Prostate gland (tissue), 2 donors: ENCODE measurements at regions not wholly inside any gene's neighbourhood (a gene's known extent, or its start where the extent isn't known, plus 50 kb on each side); places are given as distances from the start of the nearest gene placed in this dataset.

Experiments used
- CTCF ChIP-seq, 4 experiments: fragments of 200-600 bp in 2 of 4; fragments of 450-650 bp in 2 of 4; sonication (generic) in 2 of 4; IDR thresholded peaks; 1 replicate in 3 of 4; 2 replicates in 1 of 4; pipeline ENCODE4 v1.5.1; 2016 to 2019; ENCODE audit warnings: antibody characterized with exemption in 4 of 4, mild to moderate bottlenecking in 2 of 4, moderate library complexity in 2 of 4
- POLR2AphosphoS5 ChIP-seq: sonication (generic); formaldehyde crosslinking; IDR thresholded peaks from one replicate; pipeline ENCODE4 v1.6.1; 2017; ENCODE audit warnings: antibody characterized with exemption

DNA sequence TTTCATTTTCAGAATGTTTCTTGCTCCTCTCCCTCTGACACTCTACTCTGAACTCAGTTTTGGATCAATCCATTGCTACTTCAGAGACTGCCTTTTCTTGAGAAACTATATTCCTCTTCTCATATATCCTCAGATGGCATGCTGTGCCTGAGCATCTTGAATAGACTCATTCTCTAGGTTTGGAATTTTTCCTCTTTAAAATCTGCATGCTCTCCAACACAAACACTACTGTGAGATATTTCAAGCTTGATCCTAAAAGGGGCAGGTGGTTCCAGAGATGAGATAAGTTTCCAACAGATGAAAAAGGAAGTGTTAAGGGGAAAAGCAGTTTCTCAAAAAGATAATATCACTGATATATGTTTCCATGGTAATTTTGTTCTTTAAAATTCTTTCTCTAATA is 742.2 kb upstream of the EPHA6 start:
- TF ChIP-seq POLR2AphosphoS5, result no peak
- no peak for TF ChIP-seq CTCF (IDR thresholded peaks at IDR 0.05)
